Prostate gland (tissue), 2 donors: ENCODE measurements at regions not wholly inside any gene's neighbourhood (a gene's known extent, or its start where the extent isn't known, plus 50 kb on each side); places are given as distances from the start of the nearest gene placed in this dataset.

Source experiments
- DNase-seq: peaks from one replicate; pipeline ENCODE4 v3.0.0-alpha.2; 2019; ENCODE audit warnings: low spot score
- H3K27ac ChIP-seq, 2 donors: fragments of 200-600 bp; sonication (generic); 2 replicates each; pipeline ENCODE4 v1.5.1; 2017 to 2019
- H3K27me3 ChIP-seq: fragments of 200-600 bp; sonication (generic); replicated peaks from 2 replicates; pipeline ENCODE4 v1.5.1; 2019; ENCODE audit not compliant: insufficient read depth
- H3K36me3 ChIP-seq, 2 donors: fragments of 200-600 bp; sonication (generic); 1 replicate in 1 of 2; 2 replicates in 1 of 2; pipeline versions ENCODE4 v1.5.1 to v1.8.1; 2017 to 2019
- H3K4me1 ChIP-seq: fragments of 200-600 bp; sonication (generic); replicated peaks from 2 replicates; pipeline ENCODE4 v1.5.1; 2019
- H3K4me3 ChIP-seq, 2 donors: fragments of 200-600 bp; sonication (generic); 2 replicates each; pipeline ENCODE4 v1.5.1; 2017 to 2019
- H3K9me3 ChIP-seq: fragments of 200-600 bp; sonication (generic); 2 replicates; pipeline ENCODE4 v1.5.1; 2017
- POLR2A ChIP-seq: fragments of 450-650 bp; IDR thresholded peaks from one replicate; pipeline ENCODE4 v1.6.1; 2016; ENCODE audit warnings: antibody characterized with exemption, mild to moderate bottlenecking
- POLR2AphosphoS5 ChIP-seq: sonication (generic); formaldehyde crosslinking; IDR thresholded peaks from one replicate; pipeline ENCODE4 v1.6.1; 2017; ENCODE audit warnings: antibody characterized with exemption
- WGBS: methylation state at CpG from one replicate; pipeline ENCODE4 v1.1.5; 2018; 5-methylcytosine and 5-hydroxymethylcytosine counted together
- intact Hi-C: fragments of 100-400 bp; cut with DNase I; formaldehyde crosslinking; loops from one replicate; pipeline ENCODE4 v1.14.2; 2022
- TF ChIP-seq, protein P1 (sequence below), 4 experiments: fragments of 200-600 bp in 2 of 4; fragments of 450-650 bp in 2 of 4; sonication (generic) in 2 of 4; IDR thresholded peaks; 1 replicate in 3 of 4; 2 replicates in 1 of 4; pipeline ENCODE4 v1.5.1; 2016 to 2019; ENCODE audit warnings: antibody characterized with exemption in 4 of 4, mild to moderate bottlenecking in 2 of 4, moderate library complexity in 2 of 4

DNA sequence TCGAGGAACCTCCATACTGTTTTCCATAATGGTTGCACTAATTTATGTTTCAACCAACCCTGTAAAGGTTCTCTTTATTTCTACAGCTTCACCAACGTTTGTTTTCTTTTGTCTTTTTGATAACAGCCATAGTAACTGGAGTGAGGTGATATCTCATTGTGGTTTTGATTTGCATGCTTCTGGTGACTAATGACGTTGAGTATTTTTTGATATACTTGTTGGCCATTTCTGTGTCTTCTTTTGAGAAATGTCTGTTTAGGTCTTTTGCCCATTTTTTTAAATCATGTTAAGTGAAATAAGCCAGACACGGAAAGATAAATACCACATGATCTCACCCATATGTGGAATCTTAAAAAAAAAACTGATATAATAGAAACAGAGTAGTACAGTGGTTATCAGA lies 74.8 kb upstream of the SMIM21 start:
- 87% methylated on average over 4 of the region's 4 CpGs for WGBS
- no peak for DNase-seq
- Histone ChIP-seq H3K36me3 (no peaks in the 10 kb centered on the region), H3K4me3 (no peak overlapping the region), H3K4me1 (no peaks in the 10 kb centered on the region), H3K27ac (no peak overlapping the region), H3K9me3 (no peaks in the 10 kb centered on the region), H3K27me3 (no peaks in the 10 kb centered on the region)
- intact Hi-C loops: no loop called here
- TF ChIP-seq POLR2A (no peak), POLR2AphosphoS5 (no peak)
- TF ChIP-seq, protein P1, sequence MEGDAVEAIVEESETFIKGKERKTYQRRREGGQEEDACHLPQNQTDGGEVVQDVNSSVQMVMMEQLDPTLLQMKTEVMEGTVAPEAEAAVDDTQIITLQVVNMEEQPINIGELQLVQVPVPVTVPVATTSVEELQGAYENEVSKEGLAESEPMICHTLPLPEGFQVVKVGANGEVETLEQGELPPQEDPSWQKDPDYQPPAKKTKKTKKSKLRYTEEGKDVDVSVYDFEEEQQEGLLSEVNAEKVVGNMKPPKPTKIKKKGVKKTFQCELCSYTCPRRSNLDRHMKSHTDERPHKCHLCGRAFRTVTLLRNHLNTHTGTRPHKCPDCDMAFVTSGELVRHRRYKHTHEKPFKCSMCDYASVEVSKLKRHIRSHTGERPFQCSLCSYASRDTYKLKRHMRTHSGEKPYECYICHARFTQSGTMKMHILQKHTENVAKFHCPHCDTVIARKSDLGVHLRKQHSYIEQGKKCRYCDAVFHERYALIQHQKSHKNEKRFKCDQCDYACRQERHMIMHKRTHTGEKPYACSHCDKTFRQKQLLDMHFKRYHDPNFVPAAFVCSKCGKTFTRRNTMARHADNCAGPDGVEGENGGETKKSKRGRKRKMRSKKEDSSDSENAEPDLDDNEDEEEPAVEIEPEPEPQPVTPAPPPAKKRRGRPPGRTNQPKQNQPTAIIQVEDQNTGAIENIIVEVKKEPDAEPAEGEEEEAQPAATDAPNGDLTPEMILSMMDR (IDR thresholded peaks at IDR 0.05): no peak

DNA sequence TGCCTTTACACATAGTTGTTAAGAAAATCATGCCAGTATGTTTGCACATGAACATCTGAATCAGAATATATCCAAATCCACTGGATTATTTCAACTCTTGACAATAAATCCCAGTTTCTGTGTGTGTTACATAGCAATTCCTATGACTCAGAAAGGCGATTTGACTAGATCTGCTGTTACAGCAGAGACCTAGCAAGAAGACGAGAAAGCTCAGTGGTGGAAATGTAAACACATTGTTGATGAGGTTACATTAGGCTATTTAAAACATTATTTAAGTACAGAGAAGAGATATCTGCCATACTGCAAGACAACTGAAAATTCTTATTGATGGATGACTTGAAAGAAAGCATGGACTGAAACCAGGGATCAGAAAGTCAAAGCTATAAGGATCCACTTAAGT lies 73.0 kb upstream of the SMIM21 start:
- intact Hi-C loops: no loop called here
- no peak for DNase-seq

DNA sequence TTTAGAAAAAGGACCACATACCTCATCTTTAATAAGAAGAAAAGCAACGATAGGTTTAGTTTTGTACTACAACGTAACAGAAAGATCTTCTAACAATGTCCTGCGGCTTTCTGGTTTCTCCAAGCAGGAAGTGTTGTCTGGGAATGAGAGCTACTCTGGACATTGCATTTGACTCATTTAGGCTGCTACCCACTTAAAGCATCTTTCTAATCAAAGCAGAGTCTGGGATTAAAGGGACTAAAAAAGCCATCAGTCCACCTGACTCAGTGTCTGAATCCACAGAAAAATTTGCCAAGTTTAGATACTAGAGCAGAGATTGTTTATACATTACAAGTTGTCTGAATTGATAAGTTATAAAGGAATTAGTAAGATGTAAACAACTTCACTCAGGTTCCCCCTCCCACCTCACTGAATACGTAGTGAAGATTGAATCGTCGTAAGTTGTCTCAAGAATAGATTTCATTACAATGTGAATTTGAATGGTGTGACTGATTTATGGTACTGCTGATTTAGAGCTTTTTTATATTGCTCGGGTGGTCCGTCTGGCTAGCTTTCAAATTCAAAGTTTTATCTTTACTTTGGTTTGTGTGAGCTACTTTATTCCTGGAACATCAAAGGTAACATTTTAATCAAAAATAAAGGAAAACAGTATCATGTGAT lies 70.2 kb upstream of the SMIM21 start:
- no peak for DNase-seq
- Histone ChIP-seq H3K27ac (no peak overlapping the region), H3K36me3 (no peaks in the 10 kb centered on the region), H3K4me1 (no peaks in the 10 kb centered on the region), H3K4me3 (no peak overlapping the region), H3K27me3 (no peaks in the 10 kb centered on the region), H3K9me3 (no peaks in the 10 kb centered on the region)
- 52% methylated on average over 8 of the region's 8 CpGs for WGBS
- TF ChIP-seq, protein P1 (IDR thresholded peaks at IDR 0.05): no peak
- no peak for TF ChIP-seq POLR2A
- no peak for TF ChIP-seq POLR2AphosphoS5
- intact Hi-C loops: no loop called here

More for the DNA sequence above, 73.0 kb upstream of the SMIM21 start:
- 89% methylated on average over 2 of the region's 2 CpGs for WGBS
- Histone ChIP-seq H3K27ac (no peak overlapping the region), H3K4me3 (no peak overlapping the region), H3K9me3 (no peaks in the 10 kb centered on the region), H3K4me1 (no peaks in the 10 kb centered on the region), H3K27me3 (no peaks in the 10 kb centered on the region), H3K36me3 (no peaks in the 10 kb centered on the region)
- TF ChIP-seq POLR2A (no peak), POLR2AphosphoS5 (no peak)
- TF ChIP-seq, protein P1 (IDR thresholded peaks at IDR 0.05): no peak

DNA sequence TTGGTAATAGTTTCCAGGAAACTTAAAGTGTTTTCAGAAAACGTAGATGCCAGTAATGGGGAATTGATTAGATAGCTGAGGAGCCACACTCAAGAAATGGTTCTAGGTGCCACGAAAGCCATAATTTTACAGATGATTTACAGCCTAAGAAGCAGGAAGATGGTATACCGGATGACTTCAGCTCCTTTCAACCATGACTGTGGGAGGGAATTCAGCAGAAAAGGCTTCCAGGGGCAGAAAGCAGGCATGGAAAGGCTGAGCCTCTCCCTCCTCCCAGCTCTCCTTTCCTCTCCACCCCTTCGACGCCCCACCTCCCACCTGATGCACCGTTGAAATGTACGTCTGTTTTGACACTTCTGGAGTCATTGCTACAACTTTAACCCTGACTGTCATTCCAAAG lies 68.6 kb upstream of the SMIM21 start:
- H3K36me3 ChIP-seq: no peaks in the 10 kb centered on the region
- H3K27me3 ChIP-seq: no peaks in the 10 kb centered on the region
- no peaks in the 10 kb centered on the region for H3K9me3 ChIP-seq
- 73% methylated on average over 7 of the region's 7 CpGs for WGBS
- no peaks in the 10 kb centered on the region for H3K4me1 ChIP-seq
- intact Hi-C loops: no loop called here
- no peak for DNase-seq
- no peak overlapping the region for H3K4me3 ChIP-seq
- no peak overlapping the region for H3K27ac ChIP-seq
- TF ChIP-seq POLR2AphosphoS5: no peak
- TF ChIP-seq POLR2A: no peak
- TF ChIP-seq, protein P1 (IDR thresholded peaks at IDR 0.05): no peak

DNA sequence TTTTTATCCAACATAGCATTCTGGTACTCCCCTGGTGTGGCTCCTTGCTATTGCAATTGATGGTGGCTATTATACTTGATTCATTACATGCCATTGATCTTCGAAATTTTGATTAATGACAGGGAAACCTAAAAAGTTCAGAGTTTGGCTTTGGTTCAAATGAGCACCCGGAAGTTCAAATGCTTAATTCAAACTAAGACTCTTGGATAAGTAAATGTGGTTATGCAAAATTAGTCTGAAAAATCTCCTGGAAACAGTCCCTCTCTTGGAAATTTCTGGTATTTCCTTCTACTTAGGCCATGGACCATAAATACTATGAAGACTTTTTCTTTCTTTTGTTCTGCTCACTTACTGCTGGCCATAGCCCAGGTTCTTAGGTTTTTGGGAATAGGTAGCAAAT lies 65.3 kb upstream of the SMIM21 start:
- 63% methylated on average over 2 of the region's 2 CpGs for WGBS
- H3K27me3 ChIP-seq: no peaks in the 10 kb centered on the region
- H3K36me3 ChIP-seq: no peaks in the 10 kb centered on the region

More for the DNA sequence above, 65.3 kb upstream of the SMIM21 start:
- Histone ChIP-seq H3K4me3 (no peak overlapping the region), H3K27ac (no peak overlapping the region), H3K4me1 (no peaks in the 10 kb centered on the region), H3K9me3 (no peaks in the 10 kb centered on the region)
- no peak for TF ChIP-seq POLR2AphosphoS5
- TF ChIP-seq, protein P1 (IDR thresholded peaks at IDR 0.05): no peak
- TF ChIP-seq POLR2A: no peak
- intact Hi-C loops: no loop called here
- no peak for DNase-seq
